Caco-2 (cell line): ENCODE measurements at regions not wholly inside any gene's neighbourhood (a gene's known extent, or its start where the extent isn't known, plus 50 kb on each side); places are given as distances from the start of the nearest gene placed in this dataset.

Source experiments
- BruUV-seq: library from RNA; stranded (reverse); fragments of 400-500 nt; replicated peaks from 2 replicates; lab custom pipeline; 2021; lab: Mats Ljungman, UMichigan
- CTCF ChIA-PET: fragments of 300-600 bp; sonication (Branson Sonifier 250); formaldehyde crosslinking; loops from one replicate; lab custom pipeline; 2022; ENCODE audit warnings: antibody characterized with exemption; lab: Charles Lee
- POLR2A ChIA-PET: fragments of 300-600 bp; sonication (Branson Sonifier 250); formaldehyde crosslinking; loops from one replicate; lab custom pipeline; 2022; ENCODE audit warnings: antibody characterized with exemption; lab: Charles Lee
- DNase-seq, 2 experiments: peaks; one replicate each; pipeline versions ENCODE4 v3.0.0 to v3.0.0-alpha.2; 2020 to 2022
- H3K27me3 ChIP-seq: replicated peaks from 2 replicates; pipeline ENCODE4 v1.6.0; 2011; ENCODE audit warnings: low read length; ENCODE audit not compliant: control insufficient read depth, insufficient read depth
- H3K36me3 ChIP-seq: 2 replicates; pipeline ENCODE4 v1.5.1; 2011; ENCODE audit warnings: low read length; ENCODE audit not compliant: control insufficient read depth, insufficient read depth
- H3K4me1 ChIP-seq: fragments of 250-450 bp; sonication (Bioruptor Pico); 2 replicates; pipeline ENCODE4 v1.5.1; 2020; ENCODE audit warnings: mild to moderate bottlenecking
- H3K4me3 ChIP-seq: 2 replicates; pipeline ENCODE4 v1.5.1; 2011; ENCODE audit warnings: low read depth, mild to moderate bottlenecking, control low read depth, low read length
- H3K9me3 ChIP-seq: fragments of 250-450 bp; sonication (Bioruptor Pico); 2 replicates; pipeline ENCODE4 v1.5.1; 2020; ENCODE audit warnings: mild to moderate bottlenecking, moderate library complexity
- H3K27ac Mint-ChIP-seq: one replicate; pipeline ENCODE4 v1.8.0; 2022; ENCODE audit warnings: mixed read lengths; ENCODE audit not compliant: unreplicated experiment
- H3K27me3 Mint-ChIP-seq: one replicate; pipeline ENCODE4 v1.8.0; 2022; ENCODE audit warnings: mixed read lengths; ENCODE audit not compliant: insufficient read depth, unreplicated experiment
- H3K36me3 Mint-ChIP-seq: one replicate; pipeline ENCODE4 v1.8.0; 2022; ENCODE audit warnings: mild to moderate bottlenecking, mixed read lengths; ENCODE audit not compliant: insufficient read depth, unreplicated experiment
- H3K4me1 Mint-ChIP-seq: one replicate; pipeline ENCODE4 v1.8.0; 2022; ENCODE audit warnings: low read depth, mixed read lengths; ENCODE audit not compliant: unreplicated experiment
- H3K4me3 Mint-ChIP-seq: one replicate; pipeline ENCODE4 v1.8.0; 2022; ENCODE audit warnings: mild to moderate bottlenecking, moderate library complexity, mixed read lengths; ENCODE audit not compliant: unreplicated experiment
- H3K9me3 Mint-ChIP-seq: one replicate; pipeline ENCODE4 v1.8.0; 2022; ENCODE audit warnings: mixed read lengths; ENCODE audit not compliant: unreplicated experiment
- intact Hi-C: fragments of 100-400 bp; cut with micrococcal nuclease; formaldehyde crosslinking; loops from one replicate; pipeline ENCODE4 v1.10.0; 2022; ENCODE audit not compliant: unreplicated experiment
- TF ChIP-seq, protein P1 (sequence below), 2 experiments: fragments of 200-600 bp in 1 of 2; IDR thresholded peaks; 1 replicate in 1 of 2; 2 replicates in 1 of 2; pipeline versions ENCODE4 v1.5.1 to v1.8.0; 2011 to 2022; ENCODE audit warnings: antibody characterized with exemption in 1 of 2, control low read depth in 1 of 2, inconsistent platforms in 1 of 2, low read depth in 1 of 2, low read length in 1 of 2, mild to moderate bottlenecking in 1 of 2, moderate library complexity in 1 of 2; ENCODE audit not compliant: insufficient read depth in 1 of 2, severe bottlenecking in 1 of 2, unreplicated experiment in 1 of 2

DNA sequence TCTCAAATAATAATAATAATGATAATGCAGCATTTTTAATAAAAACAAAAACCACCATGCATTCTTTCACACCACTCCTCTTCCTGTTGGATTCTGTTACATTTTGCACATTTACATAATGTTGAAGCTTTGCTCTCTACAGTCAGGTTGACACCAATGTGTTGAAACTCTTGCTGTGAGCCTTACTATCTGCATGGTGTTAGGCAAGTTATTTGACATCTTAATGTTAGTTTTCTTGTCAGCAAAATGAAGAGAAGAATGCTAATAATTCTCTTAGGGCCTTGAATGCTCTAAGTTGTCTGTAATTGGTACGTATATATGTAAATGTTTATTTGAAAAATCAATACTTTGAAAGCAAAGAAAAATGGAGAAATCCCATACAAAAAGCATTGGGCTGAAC is 525.5 kb upstream of the PTGER4 start:
- H3K9me3 ChIP-seq = no peaks in the 10 kb centered on the region
- TF ChIP-seq, protein P1, sequence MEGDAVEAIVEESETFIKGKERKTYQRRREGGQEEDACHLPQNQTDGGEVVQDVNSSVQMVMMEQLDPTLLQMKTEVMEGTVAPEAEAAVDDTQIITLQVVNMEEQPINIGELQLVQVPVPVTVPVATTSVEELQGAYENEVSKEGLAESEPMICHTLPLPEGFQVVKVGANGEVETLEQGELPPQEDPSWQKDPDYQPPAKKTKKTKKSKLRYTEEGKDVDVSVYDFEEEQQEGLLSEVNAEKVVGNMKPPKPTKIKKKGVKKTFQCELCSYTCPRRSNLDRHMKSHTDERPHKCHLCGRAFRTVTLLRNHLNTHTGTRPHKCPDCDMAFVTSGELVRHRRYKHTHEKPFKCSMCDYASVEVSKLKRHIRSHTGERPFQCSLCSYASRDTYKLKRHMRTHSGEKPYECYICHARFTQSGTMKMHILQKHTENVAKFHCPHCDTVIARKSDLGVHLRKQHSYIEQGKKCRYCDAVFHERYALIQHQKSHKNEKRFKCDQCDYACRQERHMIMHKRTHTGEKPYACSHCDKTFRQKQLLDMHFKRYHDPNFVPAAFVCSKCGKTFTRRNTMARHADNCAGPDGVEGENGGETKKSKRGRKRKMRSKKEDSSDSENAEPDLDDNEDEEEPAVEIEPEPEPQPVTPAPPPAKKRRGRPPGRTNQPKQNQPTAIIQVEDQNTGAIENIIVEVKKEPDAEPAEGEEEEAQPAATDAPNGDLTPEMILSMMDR (IDR thresholded peaks at IDR 0.05; ENCODE audit: insufficient read depth in 1 of 2, low read depth in 1 of 2, low read length in 1 of 2, severe bottlenecking in 1 of 2, unreplicated experiment in 1 of 2) = no peak
- H3K9me3 Mint-ChIP-seq = no peaks in the 10 kb centered on the region
- no peaks in the 10 kb centered on the region for H3K27me3 ChIP-seq
- H3K4me3 Mint-ChIP-seq = no peak overlapping the region
- H3K36me3 ChIP-seq = no peaks in the 10 kb centered on the region
- H3K27ac Mint-ChIP-seq = no peak overlapping the region
- H3K36me3 Mint-ChIP-seq = no peaks in the 10 kb centered on the region
- no peak for DNase-seq
- H3K4me3 ChIP-seq = no peak overlapping the region
- POLR2A ChIA-PET = no interaction called here
- no peaks in the 10 kb centered on the region for H3K4me1 Mint-ChIP-seq
- no peaks in the 10 kb centered on the region for H3K4me1 ChIP-seq
- intact Hi-C loops = no loop called here
- CTCF ChIA-PET = no interaction called here
- no TSS peak for BruUV-seq
- H3K27me3 Mint-ChIP-seq = no peaks in the 10 kb centered on the region

DNA sequence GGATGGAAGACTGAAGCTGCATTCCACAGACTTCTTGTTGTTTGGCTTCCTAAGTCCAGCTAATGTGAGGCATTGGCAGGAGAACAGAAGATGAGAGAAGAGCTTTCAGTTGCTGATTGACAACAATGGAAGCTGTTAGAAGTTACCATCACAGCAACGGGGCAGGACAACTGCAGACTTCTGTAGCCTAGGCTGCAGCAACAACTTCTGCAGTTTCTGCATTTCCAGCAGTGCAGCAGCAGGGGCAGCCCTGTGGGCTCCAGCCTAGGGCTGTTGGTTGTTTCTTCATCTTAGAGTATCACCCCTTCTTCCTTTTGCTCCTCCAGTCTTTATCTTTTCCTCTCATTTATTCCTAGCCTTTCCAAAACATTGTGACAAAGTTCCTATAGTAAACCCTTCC is 528.8 kb upstream of the PTGER4 start:
- no TSS peak for BruUV-seq
- no peaks in the 10 kb centered on the region for H3K27me3 Mint-ChIP-seq
- H3K4me3 ChIP-seq = no peak overlapping the region
- no peaks in the 10 kb centered on the region for H3K27me3 ChIP-seq
- no peaks in the 10 kb centered on the region for H3K36me3 Mint-ChIP-seq
- TF ChIP-seq, protein P1 (IDR thresholded peaks at IDR 0.05; ENCODE audit: insufficient read depth in 1 of 2, low read depth in 1 of 2, low read length in 1 of 2, severe bottlenecking in 1 of 2, unreplicated experiment in 1 of 2) = no peak
- no peaks in the 10 kb centered on the region for H3K9me3 ChIP-seq
- no peaks in the 10 kb centered on the region for H3K4me1 Mint-ChIP-seq
- no peaks in the 10 kb centered on the region for H3K4me1 ChIP-seq
- no peaks in the 10 kb centered on the region for H3K36me3 ChIP-seq
- DNase-seq = no peak
- H3K9me3 Mint-ChIP-seq = no peaks in the 10 kb centered on the region
- ChIA-PET CTCF (no interaction called here), POLR2A (no interaction called here)
- intact Hi-C loops = no loop called here
- no peak overlapping the region for H3K27ac Mint-ChIP-seq
- no peak overlapping the region for H3K4me3 Mint-ChIP-seq

DNA sequence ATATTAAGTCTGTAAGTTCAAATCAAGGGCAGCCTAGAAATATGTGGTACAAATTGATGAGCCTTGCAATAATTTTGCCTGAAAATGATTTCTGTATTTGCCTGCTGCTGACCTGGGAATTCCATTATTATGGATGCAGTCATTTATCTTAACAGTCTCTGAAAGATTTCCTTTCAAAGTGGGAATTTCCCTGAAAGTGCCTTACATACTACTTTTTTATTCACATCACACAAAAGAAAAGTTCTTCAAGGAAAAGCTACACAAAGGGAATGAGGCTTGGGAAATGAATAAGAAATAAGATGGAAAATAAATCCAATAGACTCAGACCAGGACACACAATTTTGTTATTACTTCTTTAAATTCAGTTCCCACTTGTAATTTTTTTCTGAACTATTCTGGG is 537.8 kb upstream of the PTGER4 start:
- Mint-ChIP-seq H3K9me3 (no peaks in the 10 kb centered on the region), H3K36me3 (no peaks in the 10 kb centered on the region), H3K27ac (no peak overlapping the region), H3K4me3 (no peak overlapping the region), H3K27me3 (no peaks in the 10 kb centered on the region), H3K4me1 (no peaks in the 10 kb centered on the region)
- BruUV-seq = no TSS peak
- H3K9me3 ChIP-seq = no peaks in the 10 kb centered on the region
- CTCF ChIA-PET = no interaction called here
- intact Hi-C loops = no loop called here
- POLR2A ChIA-PET = no interaction called here
- no peaks in the 10 kb centered on the region for H3K36me3 ChIP-seq
- H3K4me1 ChIP-seq = 0 out of 2 replicates have a peak, but pooled peaks cover 3% of the 10 kb centered on the region
- no peaks in the 10 kb centered on the region for H3K27me3 ChIP-seq
- no peak for DNase-seq
- no peak overlapping the region for H3K4me3 ChIP-seq
- TF ChIP-seq, protein P1 (IDR thresholded peaks at IDR 0.05; ENCODE audit: insufficient read depth in 1 of 2, low read depth in 1 of 2, low read length in 1 of 2, severe bottlenecking in 1 of 2, unreplicated experiment in 1 of 2) = no peak
